ENCODE measurements at regions not wholly inside any gene's neighbourhood (a gene's known extent, or its start where the extent isn't known, plus 50 kb on each side); places are given as distances from the start of the nearest gene placed in this dataset.

DNA sequence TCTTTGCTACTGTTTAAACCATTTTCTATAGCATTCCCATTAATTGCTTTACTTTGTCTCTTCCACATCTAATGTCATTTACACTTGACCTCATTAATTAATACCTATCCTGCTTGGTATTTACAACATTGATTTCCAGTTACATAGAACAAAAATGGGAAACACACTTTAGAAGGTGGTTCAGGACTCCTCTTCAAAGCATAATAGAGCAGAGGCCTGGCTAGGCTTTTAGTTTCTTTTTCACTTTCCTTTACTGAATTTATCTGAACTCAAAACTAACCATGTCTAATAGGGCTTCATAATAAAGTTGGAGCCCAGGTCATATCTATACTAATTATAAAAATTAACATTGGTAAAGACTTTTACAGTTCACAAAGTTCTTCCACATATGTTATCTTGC lies 648.0 kb upstream of the KIRREL3 start (continued):
- TF ChIP-seq, protein P1, sequence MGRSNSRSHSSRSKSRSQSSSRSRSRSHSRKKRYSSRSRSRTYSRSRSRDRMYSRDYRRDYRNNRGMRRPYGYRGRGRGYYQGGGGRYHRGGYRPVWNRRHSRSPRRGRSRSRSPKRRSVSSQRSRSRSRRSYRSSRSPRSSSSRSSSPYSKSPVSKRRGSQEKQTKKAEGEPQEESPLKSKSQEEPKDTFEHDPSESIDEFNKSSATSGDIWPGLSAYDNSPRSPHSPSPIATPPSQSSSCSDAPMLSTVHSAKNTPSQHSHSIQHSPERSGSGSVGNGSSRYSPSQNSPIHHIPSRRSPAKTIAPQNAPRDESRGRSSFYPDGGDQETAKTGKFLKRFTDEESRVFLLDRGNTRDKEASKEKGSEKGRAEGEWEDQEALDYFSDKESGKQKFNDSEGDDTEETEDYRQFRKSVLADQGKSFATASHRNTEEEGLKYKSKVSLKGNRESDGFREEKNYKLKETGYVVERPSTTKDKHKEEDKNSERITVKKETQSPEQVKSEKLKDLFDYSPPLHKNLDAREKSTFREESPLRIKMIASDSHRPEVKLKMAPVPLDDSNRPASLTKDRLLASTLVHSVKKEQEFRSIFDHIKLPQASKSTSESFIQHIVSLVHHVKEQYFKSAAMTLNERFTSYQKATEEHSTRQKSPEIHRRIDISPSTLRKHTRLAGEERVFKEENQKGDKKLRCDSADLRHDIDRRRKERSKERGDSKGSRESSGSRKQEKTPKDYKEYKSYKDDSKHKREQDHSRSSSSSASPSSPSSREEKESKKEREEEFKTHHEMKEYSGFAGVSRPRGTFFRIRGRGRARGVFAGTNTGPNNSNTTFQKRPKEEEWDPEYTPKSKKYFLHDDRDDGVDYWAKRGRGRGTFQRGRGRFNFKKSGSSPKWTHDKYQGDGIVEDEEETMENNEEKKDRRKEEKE (IDR thresholded peaks at IDR 0.05): no peak
- TF ChIP-seq, protein P2, sequence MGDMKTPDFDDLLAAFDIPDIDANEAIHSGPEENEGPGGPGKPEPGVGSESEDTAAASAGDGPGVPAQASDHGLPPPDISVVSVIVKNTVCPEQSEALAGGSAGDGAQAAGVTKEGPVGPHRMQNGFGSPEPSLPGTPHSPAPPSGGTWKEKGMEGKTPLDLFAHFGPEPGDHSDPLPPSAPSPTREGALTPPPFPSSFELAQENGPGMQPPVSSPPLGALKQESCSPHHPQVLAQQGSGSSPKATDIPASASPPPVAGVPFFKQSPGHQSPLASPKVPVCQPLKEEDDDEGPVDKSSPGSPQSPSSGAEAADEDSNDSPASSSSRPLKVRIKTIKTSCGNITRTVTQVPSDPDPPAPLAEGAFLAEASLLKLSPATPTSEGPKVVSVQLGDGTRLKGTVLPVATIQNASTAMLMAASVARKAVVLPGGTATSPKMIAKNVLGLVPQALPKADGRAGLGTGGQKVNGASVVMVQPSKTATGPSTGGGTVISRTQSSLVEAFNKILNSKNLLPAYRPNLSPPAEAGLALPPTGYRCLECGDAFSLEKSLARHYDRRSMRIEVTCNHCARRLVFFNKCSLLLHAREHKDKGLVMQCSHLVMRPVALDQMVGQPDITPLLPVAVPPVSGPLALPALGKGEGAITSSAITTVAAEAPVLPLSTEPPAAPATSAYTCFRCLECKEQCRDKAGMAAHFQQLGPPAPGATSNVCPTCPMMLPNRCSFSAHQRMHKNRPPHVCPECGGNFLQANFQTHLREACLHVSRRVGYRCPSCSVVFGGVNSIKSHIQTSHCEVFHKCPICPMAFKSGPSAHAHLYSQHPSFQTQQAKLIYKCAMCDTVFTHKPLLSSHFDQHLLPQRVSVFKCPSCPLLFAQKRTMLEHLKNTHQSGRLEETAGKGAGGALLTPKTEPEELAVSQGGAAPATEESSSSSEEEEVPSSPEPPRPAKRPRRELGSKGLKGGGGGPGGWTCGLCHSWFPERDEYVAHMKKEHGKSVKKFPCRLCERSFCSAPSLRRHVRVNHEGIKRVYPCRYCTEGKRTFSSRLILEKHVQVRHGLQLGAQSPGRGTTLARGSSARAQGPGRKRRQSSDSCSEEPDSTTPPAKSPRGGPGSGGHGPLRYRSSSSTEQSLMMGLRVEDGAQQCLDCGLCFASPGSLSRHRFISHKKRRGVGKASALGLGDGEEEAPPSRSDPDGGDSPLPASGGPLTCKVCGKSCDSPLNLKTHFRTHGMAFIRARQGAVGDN (IDR thresholded peaks at IDR 0.05): no peak
- TF ChIP-seq, protein P3, sequence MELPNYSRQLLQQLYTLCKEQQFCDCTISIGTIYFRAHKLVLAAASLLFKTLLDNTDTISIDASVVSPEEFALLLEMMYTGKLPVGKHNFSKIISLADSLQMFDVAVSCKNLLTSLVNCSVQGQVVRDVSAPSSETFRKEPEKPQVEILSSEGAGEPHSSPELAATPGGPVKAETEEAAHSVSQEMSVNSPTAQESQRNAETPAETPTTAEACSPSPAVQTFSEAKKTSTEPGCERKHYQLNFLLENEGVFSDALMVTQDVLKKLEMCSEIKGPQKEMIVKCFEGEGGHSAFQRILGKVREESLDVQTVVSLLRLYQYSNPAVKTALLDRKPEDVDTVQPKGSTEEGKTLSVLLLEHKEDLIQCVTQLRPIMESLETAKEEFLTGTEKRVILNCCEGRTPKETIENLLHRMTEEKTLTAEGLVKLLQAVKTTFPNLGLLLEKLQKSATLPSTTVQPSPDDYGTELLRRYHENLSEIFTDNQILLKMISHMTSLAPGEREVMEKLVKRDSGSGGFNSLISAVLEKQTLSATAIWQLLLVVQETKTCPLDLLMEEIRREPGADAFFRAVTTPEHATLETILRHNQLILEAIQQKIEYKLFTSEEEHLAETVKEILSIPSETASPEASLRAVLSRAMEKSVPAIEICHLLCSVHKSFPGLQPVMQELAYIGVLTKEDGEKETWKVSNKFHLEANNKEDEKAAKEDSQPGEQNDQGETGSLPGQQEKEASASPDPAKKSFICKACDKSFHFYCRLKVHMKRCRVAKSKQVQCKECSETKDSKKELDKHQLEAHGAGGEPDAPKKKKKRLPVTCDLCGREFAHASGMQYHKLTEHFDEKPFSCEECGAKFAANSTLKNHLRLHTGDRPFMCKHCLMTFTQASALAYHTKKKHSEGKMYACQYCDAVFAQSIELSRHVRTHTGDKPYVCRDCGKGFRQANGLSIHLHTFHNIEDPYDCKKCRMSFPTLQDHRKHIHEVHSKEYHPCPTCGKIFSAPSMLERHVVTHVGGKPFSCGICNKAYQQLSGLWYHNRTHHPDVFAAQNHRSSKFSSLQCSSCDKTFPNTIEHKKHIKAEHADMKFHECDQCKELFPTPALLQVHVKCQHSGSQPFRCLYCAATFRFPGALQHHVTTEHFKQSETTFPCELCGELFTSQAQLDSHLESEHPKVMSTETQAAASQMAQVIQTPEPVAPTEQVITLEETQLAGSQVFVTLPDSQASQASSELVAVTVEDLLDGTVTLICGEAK (IDR thresholded peaks at IDR 0.05; ENCODE audit: borderline replicate concordance): no peak
- no peak for TF ChIP-seq CHD4 (IDR thresholded peaks at IDR 0.05)
- no peak for TF ChIP-seq LARP7 (IDR thresholded peaks at IDR 0.05)

Measured in GM12878 (cell line).